Endothelial cell of umbilical vein (primary cell): ENCODE measurements at regions not wholly inside any gene's neighbourhood (a gene's known extent, or its start where the extent isn't known, plus 50 kb on each side); places are given as distances from the start of the nearest gene placed in this dataset.

Experiments used
- BruUV-seq: library from RNA; stranded (reverse); fragments of 400-500 nt; replicated peaks from 2 replicates; lab custom pipeline; 2021; lab: Mats Ljungman, UMichigan
- CTCF ChIA-PET: fragments of 300-600, 350-600 bp; sonication (Branson Sonifier 250); formaldehyde crosslinking; loops from one replicate; lab custom pipeline; 2021; ENCODE audit warnings: antibody characterized with exemption, inconsistent platforms; lab: Charles Lee
- POLR2A ChIA-PET: fragments of 300-600, 350-600 bp; sonication (Branson Sonifier 250); formaldehyde crosslinking; loops from one replicate; lab custom pipeline; 2021; ENCODE audit warnings: antibody characterized with exemption, inconsistent platforms; lab: Charles Lee
- DNase-seq: peaks from one replicate; pipeline ENCODE4 v3.0.0-alpha.2; 2011; ENCODE audit warnings: low read depth, low spot score
- FAIRE-seq: peaks from 2 replicates; lab custom pipeline; 2011; peaks lifted over from hg19 to GRCh38; lab: Jason Lieb, UNC
- H2AFZ ChIP-seq: 2 replicates; pipeline ENCODE4 v1.6.0; 2012; ENCODE audit warnings: low read depth, low read length, control low read depth, inconsistent platforms
- H3K27ac ChIP-seq: 2 replicates; pipeline ENCODE4 v1.5.1; 2011; ENCODE audit warnings: low read depth, mild to moderate bottlenecking, control low read depth, low read length, moderate library complexity; ENCODE audit not compliant: insufficient read depth
- H3K27me3 ChIP-seq, 2 experiments: 2 replicates each; pipeline versions ENCODE4 v1.6.0 to v1.6.1; 2011; ENCODE audit warnings: low read length in 2 of 2, mixed read lengths in 1 of 2; ENCODE audit not compliant: control insufficient read depth in 2 of 2, insufficient read depth in 2 of 2
- H3K36me3 ChIP-seq, 2 experiments: 2 replicates in 1 of 2; 3 replicates in 1 of 2; pipeline ENCODE4 v1.5.1; 2011; ENCODE audit warnings: low read length in 2 of 2, mild to moderate bottlenecking in 1 of 2, moderate library complexity in 1 of 2; ENCODE audit not compliant: control insufficient read depth in 2 of 2, insufficient read depth in 2 of 2; ENCODE audit errors: extremely low read depth in 1 of 2
- H3K4me1 ChIP-seq: 3 replicates; pipeline ENCODE4 v1.5.1; 2011; ENCODE audit warnings: mild to moderate bottlenecking, low read length; ENCODE audit not compliant: control insufficient read depth, insufficient read depth; ENCODE audit errors: extremely low read depth
- H3K4me2 ChIP-seq: 2 replicates; pipeline ENCODE4 v1.6.1; 2011; ENCODE audit warnings: low read length, control low read depth, mixed read lengths; ENCODE audit not compliant: insufficient read depth
- H3K4me3 ChIP-seq, 3 experiments: fragments of 200-600 bp in 1 of 3; sonication (generic), shearing (Covaris generic) in 1 of 3; replicated peaks in 1 of 3; 2 replicates each; pipeline ENCODE4 v1.5.1; 2011 to 2016; ENCODE audit warnings: control low read depth in 3 of 3, low read length in 3 of 3, mild to moderate bottlenecking in 2 of 3, inconsistent platforms in 1 of 3, low read depth in 1 of 3, moderate library complexity in 1 of 3; ENCODE audit not compliant: insufficient read depth in 1 of 3
- H3K79me2 ChIP-seq: 2 replicates; pipeline ENCODE4 v1.6.0; 2012; ENCODE audit warnings: low read length, inconsistent platforms; ENCODE audit not compliant: control insufficient read depth, insufficient read depth
- H3K9ac ChIP-seq: replicated peaks from 2 replicates; pipeline ENCODE3; 2011; ENCODE audit warnings: low read length, control low read depth; ENCODE audit not compliant: insufficient read depth; ENCODE audit errors: extremely low read depth
- H3K9me1 ChIP-seq: replicated peaks from 3 replicates; pipeline ENCODE4 v1.6.0; 2011; ENCODE audit warnings: mild to moderate bottlenecking, low read length; ENCODE audit not compliant: control insufficient read depth, insufficient read depth; ENCODE audit errors: extremely low read depth
- H3K9me3 ChIP-seq: replicated peaks from 2 replicates; pipeline ENCODE4 v1.5.1; 2012; ENCODE audit warnings: low read length, inconsistent platforms; ENCODE audit not compliant: control insufficient read depth, insufficient read depth
- H4K20me1 ChIP-seq: replicated peaks from 2 replicates; pipeline ENCODE3; 2011; ENCODE audit warnings: mild to moderate bottlenecking, low read length; ENCODE audit not compliant: control insufficient read depth, insufficient read depth; ENCODE audit errors: extremely low read depth
- EZH2 ChIP-seq: IDR thresholded peaks from 2 replicates; pipeline ENCODE4 v1.6.1; 2012; ENCODE audit warnings: borderline replicate concordance, low read depth, mild to moderate bottlenecking, moderate library complexity, low read length, inconsistent platforms; ENCODE audit not compliant: severe bottlenecking
- FOS ChIP-seq: IDR thresholded peaks from 2 replicates; pipeline ENCODE4 v1.6.1; 2011; ENCODE audit warnings: mild to moderate bottlenecking, low read length, moderate library complexity, borderline replicate concordance; ENCODE audit not compliant: insufficient read depth
- GATA2 ChIP-seq: IDR thresholded peaks from 2 replicates; pipeline ENCODE4 v1.7.0; 2011; ENCODE audit warnings: low read depth, mild to moderate bottlenecking, moderate library complexity, mixed read lengths, low read length; ENCODE audit not compliant: insufficient read length, insufficient read depth
- JUN ChIP-seq: IDR thresholded peaks from 2 replicates; pipeline ENCODE4 v1.6.1; 2011; ENCODE audit warnings: borderline replicate concordance, low read depth; ENCODE audit not compliant: insufficient read length, insufficient read depth
- MAX ChIP-seq: IDR thresholded peaks from 2 replicates; pipeline ENCODE4 v1.6.1; 2011; ENCODE audit not compliant: insufficient read depth, insufficient read length
- MYC ChIP-seq: IDR thresholded peaks from one replicate; pipeline ENCODE4 v1.6.1; 2011; ENCODE audit warnings: mild to moderate bottlenecking, low read depth, low read length
- POLR2A ChIP-seq: IDR thresholded peaks from 2 replicates; pipeline ENCODE4 v1.6.1; 2012; ENCODE audit warnings: low read depth, mild to moderate bottlenecking, control low read depth, low read length
- POLR2AphosphoS5 ChIP-seq: IDR thresholded peaks from 2 replicates; pipeline ENCODE4 v1.6.1; 2012; ENCODE audit warnings: low read depth, mild to moderate bottlenecking, control low read depth, low read length, moderate library complexity; ENCODE audit not compliant: insufficient read depth
- dilution Hi-C: fragments of 300-500 bp; cut with MboI; formaldehyde crosslinking; loops from one replicate; pipeline ENCODE4 v1.15.0; 2019; ENCODE audit warnings: low sequenced_read_pairs; ENCODE audit not compliant: extremely low pct_ligation_motif_present
- intact Hi-C: fragments of 100-400 bp; cut with micrococcal nuclease; formaldehyde crosslinking; loops from one replicate; pipeline ENCODE4 v1.10.0; 2022
- TF ChIP-seq, protein P1 (sequence below), 2 donors: IDR thresholded peaks; 1 replicate in 1 of 2; 2 replicates in 1 of 2; pipeline ENCODE4 v1.5.1; 2011; ENCODE audit warnings: low read length in 2 of 2, mild to moderate bottlenecking in 2 of 2, moderate library complexity in 2 of 2, control low read depth in 1 of 2, inconsistent platforms in 1 of 2, low read depth in 1 of 2; ENCODE audit not compliant: insufficient read depth in 1 of 2; ENCODE audit errors: extremely low read depth in 1 of 2

- POLR2A ChIA-PET = no interaction called here
- Histone ChIP-seq H3K4me1 (peaks cover 10% of the 10 kb centered on the region), H3K36me3 (no peaks in the 10 kb centered on the region), H3K9me3 (no peaks in the 10 kb centered on the region), H2AFZ (no peak overlapping the region), H3K27ac (no peak overlapping the region), H3K9ac (no peak overlapping the region), H3K4me2 (no peak overlapping the region), H4K20me1 (no peaks in the 10 kb centered on the region), H3K79me2 (no peaks in the 10 kb centered on the region), H3K27me3 (peaks cover 0 to 5% of the 10 kb centered on the region in 2 experiments), H3K9me1 (no peaks in the 10 kb centered on the region), H3K4me3 (no peak overlapping the region)
- FAIRE-seq = no peak
- CTCF ChIA-PET = interaction anchor here (0.9 to 1.0 kb wide), 2 partner anchors 11 to 454 kb away, joined by 3 to 4 read pairs; no protein-coding TSS in a partner anchor
- BruUV-seq = no TSS peak
- no peak for TF ChIP-seq POLR2AphosphoS5
- TF ChIP-seq EZH2 = no peak
- TF ChIP-seq POLR2A = no peak
- TF ChIP-seq FOS = no peak
- TF ChIP-seq, protein P1, sequence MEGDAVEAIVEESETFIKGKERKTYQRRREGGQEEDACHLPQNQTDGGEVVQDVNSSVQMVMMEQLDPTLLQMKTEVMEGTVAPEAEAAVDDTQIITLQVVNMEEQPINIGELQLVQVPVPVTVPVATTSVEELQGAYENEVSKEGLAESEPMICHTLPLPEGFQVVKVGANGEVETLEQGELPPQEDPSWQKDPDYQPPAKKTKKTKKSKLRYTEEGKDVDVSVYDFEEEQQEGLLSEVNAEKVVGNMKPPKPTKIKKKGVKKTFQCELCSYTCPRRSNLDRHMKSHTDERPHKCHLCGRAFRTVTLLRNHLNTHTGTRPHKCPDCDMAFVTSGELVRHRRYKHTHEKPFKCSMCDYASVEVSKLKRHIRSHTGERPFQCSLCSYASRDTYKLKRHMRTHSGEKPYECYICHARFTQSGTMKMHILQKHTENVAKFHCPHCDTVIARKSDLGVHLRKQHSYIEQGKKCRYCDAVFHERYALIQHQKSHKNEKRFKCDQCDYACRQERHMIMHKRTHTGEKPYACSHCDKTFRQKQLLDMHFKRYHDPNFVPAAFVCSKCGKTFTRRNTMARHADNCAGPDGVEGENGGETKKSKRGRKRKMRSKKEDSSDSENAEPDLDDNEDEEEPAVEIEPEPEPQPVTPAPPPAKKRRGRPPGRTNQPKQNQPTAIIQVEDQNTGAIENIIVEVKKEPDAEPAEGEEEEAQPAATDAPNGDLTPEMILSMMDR (IDR thresholded peaks at IDR 0.05; ENCODE audit: extremely low read depth in 1 of 2, insufficient read depth in 1 of 2, low read depth in 1 of 2, low read length in 2 of 2) = no peak
- no peak for TF ChIP-seq MYC
- no peak for TF ChIP-seq GATA2
- TF ChIP-seq JUN = no peak
- TF ChIP-seq MAX = no peak
- no peak for DNase-seq
- dilution Hi-C loops = no loop called here
- intact Hi-C loops = no loop called here
These were observed 171.1 kb upstream of the LYZL1 start for GRCh38 chr10:29117781-29118180.
